HG03045 (cell line): ENCODE measurements at regions not wholly inside any gene's neighbourhood (a gene's known extent, or its start where the extent isn't known, plus 50 kb on each side); places are given as distances from the start of the nearest gene placed in this dataset.
"Not testable (repeated sequence)": the region's sequence is repeated elsewhere in the genome, so short reads cannot be mapped to it uniquely, and the experiment has no call there.

Experiments used
- ATAC-seq: cut with Tn5 transposase; IDR thresholded peaks from one replicate; pipeline ENCODE4 v1.9.1; 2021; ENCODE audit warnings: mild to moderate bottlenecking, moderate library complexity; ENCODE audit not compliant: unreplicated experiment

- no peak for ATAC-seq
These were observed 428.4 kb downstream of the CSNK1G3 start for GRCh38 chr5:123940416-123940815.

- ATAC-seq: no peak
These were observed 425.3 kb downstream of the CSNK1G3 start for GRCh38 chr5:123937230-123937629.

GRCh38 chr5:123936548-123936947 lies 424.6 kb downstream of the CSNK1G3 start:
- no peak for ATAC-seq

- ATAC-seq: not testable (repeated sequence)
These were observed 421.8 kb downstream of the CSNK1G3 start for GRCh38 chr5:123933812-123934211.

GRCh38 chr5:123929055-123929474 lies 417.1 kb downstream of the CSNK1G3 start:
- no peak for ATAC-seq

- no peak for ATAC-seq
These were observed 416.4 kb downstream of the CSNK1G3 start for GRCh38 chr5:123928401-123928800.

GRCh38 chr5:123921193-123921592 lies 409.2 kb downstream of the CSNK1G3 start:
- no peak for ATAC-seq

GRCh38 chr5:123916345-123917121 lies 404.6 kb downstream of the CSNK1G3 start:
- no peak for ATAC-seq

- ATAC-seq: no peak
These were observed 402.4 kb downstream of the CSNK1G3 start for GRCh38 chr5:123914333-123914732.

- no peak for ATAC-seq
These were observed 395.4 kb downstream of the CSNK1G3 start for GRCh38 chr5:123907349-123907748.

- no peak for ATAC-seq
These were observed 394.8 kb downstream of the CSNK1G3 start for GRCh38 chr5:123906698-123907295.

- no peak for ATAC-seq
These were observed 373.1 kb downstream of the CSNK1G3 start for GRCh38 chr5:123885081-123885480.

GRCh38 chr5:123882965-123883345 lies 371.0 kb downstream of the CSNK1G3 start:
- no peak for ATAC-seq

GRCh38 chr5:123882319-123882964 lies 370.5 kb downstream of the CSNK1G3 start:
- no peak for ATAC-seq

- ATAC-seq: no peak
These were observed 369.8 kb downstream of the CSNK1G3 start for GRCh38 chr5:123881759-123882244.

- ATAC-seq: no peak
These were observed 368.9 kb downstream of the CSNK1G3 start for GRCh38 chr5:123880875-123881274.

- no peak for ATAC-seq
These were observed 367.1 kb downstream of the CSNK1G3 start for GRCh38 chr5:123879071-123879470.

- no peak for ATAC-seq
These were observed 364.4 kb downstream of the CSNK1G3 start for GRCh38 chr5:123876276-123876790.

GRCh38 chr5:123875561-123876275 lies 363.7 kb downstream of the CSNK1G3 start:
- no peak for ATAC-seq

- no peak for ATAC-seq
These were observed 362.7 kb downstream of the CSNK1G3 start for GRCh38 chr5:123874600-123875201.

- ATAC-seq: no peak
These were observed 361.9 kb downstream of the CSNK1G3 start for GRCh38 chr5:123873846-123874245.
